Esophagus squamous epithelium (tissue), 5 donors: ENCODE measurements at regions not wholly inside any gene's neighbourhood (a gene's known extent, or its start where the extent isn't known, plus 50 kb on each side); places are given as distances from the start of the nearest gene placed in this dataset.

Experiments
- DNase-seq: peaks from one replicate; lab custom pipeline; 2025; lab: John Stamatoyannopoulos, UW
- H3K27ac ChIP-seq, 4 donors: fragments of 200-600 bp; sonication (generic); one replicate each; pipeline ENCODE4 v1.5.1; 2016 to 2019; ENCODE audit warnings: mild to moderate bottlenecking in 1 of 4
- H3K27me3 ChIP-seq, 4 donors: fragments of 200-600 bp; sonication (generic); 1 replicate in 3 of 4; 2 replicates in 1 of 4; pipeline versions ENCODE4 v1.5.1 to v1.6.0; 2017 to 2021; ENCODE audit warnings: antibody characterized with exemption in 1 of 4
- H3K36me3 ChIP-seq, 3 donors: fragments of 200-600 bp; sonication (generic); one replicate each; pipeline ENCODE4 v1.5.1; 2016 to 2019
- H3K4me1 ChIP-seq, 3 donors: fragments of 200-600 bp; sonication (generic); one replicate each; pipeline ENCODE4 v1.5.1; 2017 to 2019
- H3K4me3 ChIP-seq, 4 donors: fragments of 200-600 bp; sonication (generic); 1 replicate in 3 of 4; 2 replicates in 1 of 4; pipeline ENCODE4 v1.5.1; 2016 to 2019; ENCODE audit warnings: mild to moderate bottlenecking in 2 of 4, moderate library complexity in 1 of 4
- H3K9me3 ChIP-seq, 3 donors: fragments of 200-600 bp; sonication (generic); one replicate each; pipeline ENCODE4 v1.5.1; 2016 to 2019
- POLR2A ChIP-seq, 4 donors: fragments of 450-650 bp; IDR thresholded peaks; one replicate each; pipeline ENCODE4 v1.6.1; 2017; ENCODE audit warnings: antibody characterized with exemption in 4 of 4, mild to moderate bottlenecking in 4 of 4, moderate library complexity in 3 of 4
- WGBS, 2 donors: methylation state at CpG; one replicate each; pipeline ENCODE4 v1.1.5; 2018; 5-methylcytosine and 5-hydroxymethylcytosine counted together
- intact Hi-C: fragments of 100-400 bp; cut with DNase I; formaldehyde crosslinking; loops from one replicate; pipeline ENCODE4 v1.15.0; 2022
- TF ChIP-seq, protein P1 (sequence below), 6 experiments: fragments of 450-650 bp in 4 of 6; fragments of 200-600 bp in 2 of 6; sonication (generic) in 2 of 6; IDR thresholded peaks; one replicate each; pipeline ENCODE4 v1.5.1; 2016 to 2019; ENCODE audit warnings: antibody characterized with exemption in 6 of 6, mild to moderate bottlenecking in 4 of 6, moderate library complexity in 4 of 6
- donor health status: DM: yes; HTN: yes; CAD: no.

DNA sequence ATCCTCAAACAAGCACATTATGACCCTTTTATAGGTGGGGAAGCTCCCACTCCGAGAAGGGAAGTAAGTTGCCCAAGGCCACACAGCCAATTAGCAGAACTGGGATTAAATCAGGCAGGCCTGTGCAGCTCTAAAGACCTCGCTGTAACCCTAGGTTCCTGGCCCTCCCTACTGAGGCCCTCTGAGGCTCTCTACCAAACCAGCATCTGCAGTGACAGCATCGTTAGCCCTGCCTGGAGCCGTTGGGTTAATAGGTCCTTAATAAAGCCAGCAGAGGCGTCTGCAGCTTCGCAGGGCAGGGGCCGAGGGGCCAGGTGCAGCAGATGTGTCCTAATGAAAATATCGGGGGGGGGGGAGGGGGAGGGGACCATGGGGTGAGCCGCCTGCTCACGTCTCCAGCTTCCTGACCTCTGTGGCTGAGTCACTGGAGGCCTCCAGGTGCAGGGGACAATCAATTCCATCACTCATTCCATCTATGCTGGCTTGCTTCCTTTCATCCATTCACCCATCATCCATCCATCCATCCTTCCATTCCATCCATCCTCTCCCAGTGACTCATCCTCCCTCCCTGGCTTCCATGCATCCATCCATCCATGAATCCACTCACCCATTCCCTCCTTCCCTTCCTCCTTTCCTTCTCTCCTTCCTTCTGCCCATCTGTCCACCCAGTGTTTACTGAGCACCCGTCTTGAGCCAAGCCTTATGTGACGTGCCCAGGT lies 203.9 kb downstream of the C9orf50 start:
- intact Hi-C loops: no loop called here
- Histone ChIP-seq H3K4me1 (peaks cover 22 to 50% (median 29%) of the 10 kb centered on the region in 3 donors), H3K27me3 (no peaks in the 10 kb centered on the region), H3K9me3 (no peaks in the 10 kb centered on the region), H3K27ac (peak overlapping the region in 3 of 4 donors; percentile 4 to 99 (median 37)), H3K4me3 (no peak overlapping the region), H3K36me3 (no peaks in the 10 kb centered on the region)
- TF ChIP-seq, protein P1, sequence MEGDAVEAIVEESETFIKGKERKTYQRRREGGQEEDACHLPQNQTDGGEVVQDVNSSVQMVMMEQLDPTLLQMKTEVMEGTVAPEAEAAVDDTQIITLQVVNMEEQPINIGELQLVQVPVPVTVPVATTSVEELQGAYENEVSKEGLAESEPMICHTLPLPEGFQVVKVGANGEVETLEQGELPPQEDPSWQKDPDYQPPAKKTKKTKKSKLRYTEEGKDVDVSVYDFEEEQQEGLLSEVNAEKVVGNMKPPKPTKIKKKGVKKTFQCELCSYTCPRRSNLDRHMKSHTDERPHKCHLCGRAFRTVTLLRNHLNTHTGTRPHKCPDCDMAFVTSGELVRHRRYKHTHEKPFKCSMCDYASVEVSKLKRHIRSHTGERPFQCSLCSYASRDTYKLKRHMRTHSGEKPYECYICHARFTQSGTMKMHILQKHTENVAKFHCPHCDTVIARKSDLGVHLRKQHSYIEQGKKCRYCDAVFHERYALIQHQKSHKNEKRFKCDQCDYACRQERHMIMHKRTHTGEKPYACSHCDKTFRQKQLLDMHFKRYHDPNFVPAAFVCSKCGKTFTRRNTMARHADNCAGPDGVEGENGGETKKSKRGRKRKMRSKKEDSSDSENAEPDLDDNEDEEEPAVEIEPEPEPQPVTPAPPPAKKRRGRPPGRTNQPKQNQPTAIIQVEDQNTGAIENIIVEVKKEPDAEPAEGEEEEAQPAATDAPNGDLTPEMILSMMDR (IDR thresholded peaks at IDR 0.05): no peak
- TF ChIP-seq POLR2A (IDR thresholded peaks at IDR 0.05): no peak
- 43 to 56% methylated on average over 5 to 10 of the region's 12 CpGs for WGBS, 2 donors
- DNase-seq: no peak

DNA sequence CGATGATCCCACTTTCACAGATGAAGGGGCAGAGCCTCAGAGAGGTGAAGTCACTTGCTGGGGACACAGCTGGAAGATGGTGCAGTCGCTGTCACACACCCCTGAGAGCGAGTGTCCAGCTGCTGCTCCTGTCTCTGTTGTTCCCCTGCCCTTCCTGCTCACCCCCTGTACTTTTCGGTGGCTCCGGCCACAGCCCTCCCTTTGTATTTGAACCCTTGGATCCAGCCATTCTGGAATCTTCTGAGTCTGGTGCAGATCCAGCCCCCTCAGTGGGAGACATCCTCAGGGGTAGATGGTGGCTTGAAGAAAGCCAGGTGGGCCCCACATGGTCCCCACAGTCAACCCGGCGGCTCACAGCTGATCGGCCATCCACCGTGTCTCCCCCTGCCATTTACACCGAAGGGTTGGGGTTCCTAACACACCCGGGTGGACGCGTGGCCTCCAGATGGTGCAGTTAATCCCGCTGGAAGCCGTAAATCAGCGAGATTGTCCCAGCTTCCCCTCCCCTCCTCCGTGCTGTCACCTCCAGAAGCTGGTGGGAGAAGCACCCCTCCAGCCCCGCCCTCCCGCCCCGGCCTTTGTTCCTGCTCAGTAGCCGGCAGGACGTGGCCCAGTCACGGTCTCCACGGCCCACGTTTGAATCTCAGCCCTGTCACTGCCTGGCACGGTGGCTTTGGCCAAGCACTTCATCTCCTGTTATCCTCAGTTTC lies 204.8 kb downstream of the C9orf50 start:
- Histone ChIP-seq H3K4me1 (peaks cover 22 to 50% (median 29%) of the 10 kb centered on the region in 3 donors), H3K36me3 (no peaks in the 10 kb centered on the region), H3K4me3 (no peak overlapping the region), H3K27ac (peak overlapping the region in 3 of 4 donors; percentile 4 to 99 (median 37)), H3K9me3 (no peaks in the 10 kb centered on the region), H3K27me3 (no peaks in the 10 kb centered on the region)
- TF ChIP-seq, protein P1 (IDR thresholded peaks at IDR 0.05): no peak
- no peak for TF ChIP-seq POLR2A (IDR thresholded peaks at IDR 0.05)
- no peak for DNase-seq
- WGBS, 2 donors: 76 to 78% methylated on average over 6 to 13 of the region's 26 CpGs
- intact Hi-C loops: no loop called here

- TF ChIP-seq POLR2A (IDR thresholded peaks at IDR 0.05): no peak
- TF ChIP-seq, protein P1 (IDR thresholded peaks at IDR 0.05): no peak
- intact Hi-C loops: no loop called here
- no peaks in the 10 kb centered on the region for H3K9me3 ChIP-seq
- H3K4me1 ChIP-seq: peaks cover 22 to 50% (median 29%) of the 10 kb centered on the region in 3 donors
- no peaks in the 10 kb centered on the region for H3K27me3 ChIP-seq
- WGBS, 2 donors: 63 to 72% methylated on average over 5 to 10 of the region's 21 CpGs
- H3K36me3 ChIP-seq: no peaks in the 10 kb centered on the region
- peak overlapping the region; percentile 95 to 99 (median 98) for H3K27ac ChIP-seq
- no peak overlapping the region for H3K4me3 ChIP-seq
- DNase-seq: no peak
These were observed 205.6 kb downstream of the C9orf50 start for GRCh38 chr9:129414993-129415941.

DNA sequence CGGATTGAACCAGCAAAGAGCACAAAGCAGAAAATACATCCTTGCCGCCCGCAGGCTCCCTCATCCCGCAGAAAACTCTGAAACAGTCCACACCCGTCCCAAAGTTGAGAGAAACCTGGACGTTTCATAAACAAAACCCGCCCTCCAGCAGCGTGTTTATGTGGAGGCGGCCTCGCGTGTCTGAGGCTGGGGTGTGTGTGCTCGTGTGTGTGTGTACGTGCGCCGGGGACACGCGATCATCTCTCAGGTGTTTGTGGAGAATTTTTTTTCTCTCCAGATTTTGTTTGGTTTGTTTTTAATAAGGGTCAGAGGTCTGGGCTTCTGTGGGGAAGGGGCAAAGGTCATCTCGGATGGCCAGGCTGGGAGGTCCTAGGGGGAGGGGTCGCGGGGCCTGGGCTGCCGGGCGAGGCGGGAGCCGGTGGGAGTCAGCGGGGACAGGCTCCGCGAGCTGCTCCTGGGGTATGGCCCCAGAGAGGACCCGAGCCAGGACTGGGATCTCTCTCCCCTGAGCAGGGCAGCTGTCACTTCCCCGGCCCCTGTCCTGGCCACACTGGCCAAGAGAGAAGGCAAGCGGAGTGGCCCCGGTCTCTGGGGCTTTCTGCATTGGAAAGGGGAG lies 206.4 kb downstream of the C9orf50 start:
- 0 to 17% methylated on average over 2 to 16 of the region's 31 CpGs for WGBS, 2 donors
- TF ChIP-seq, protein P1 (IDR thresholded peaks at IDR 0.05): no peak
- TF ChIP-seq POLR2A (IDR thresholded peaks at IDR 0.05): no peak
- Histone ChIP-seq H3K27ac (peak overlapping the region; percentile 95 to 99 (median 98)), H3K27me3 (no peaks in the 10 kb centered on the region), H3K4me1 (peaks cover 22 to 50% (median 29%) of the 10 kb centered on the region in 3 donors), H3K36me3 (no peaks in the 10 kb centered on the region), H3K9me3 (no peaks in the 10 kb centered on the region), H3K4me3 (peak overlapping the region; percentile 63 to 77 (median 69))
- intact Hi-C loops: no loop called here
- no peak for DNase-seq
